ENCODE measurements at regions not wholly inside any gene's neighbourhood (a gene's known extent, or its start where the extent isn't known, plus 50 kb on each side); places are given as distances from the start of the nearest gene placed in this dataset.

DNA sequence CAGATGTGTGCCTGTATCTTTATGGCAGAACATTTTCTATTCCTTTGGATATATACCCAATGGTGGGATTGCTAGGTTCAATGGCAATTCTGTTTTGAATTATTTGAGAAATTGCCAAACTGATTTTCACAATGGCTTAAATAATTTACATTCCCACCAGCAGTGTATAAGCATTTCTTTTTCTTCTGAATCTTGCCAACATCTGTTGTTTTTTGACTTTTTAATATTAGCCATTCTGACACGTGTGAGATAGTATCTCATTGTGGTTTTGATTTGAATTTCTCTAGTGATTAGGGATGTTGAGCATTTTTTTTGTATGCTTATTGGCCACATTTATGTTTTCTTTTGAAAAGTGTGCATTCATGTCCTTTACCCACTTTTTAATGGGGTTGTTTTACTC lies 864.3 kb upstream of the ADAMTS5 start:
- TF ChIP-seq POLR2A (IDR thresholded peaks at IDR 0.05): no peak
- TF ChIP-seq, protein P1, sequence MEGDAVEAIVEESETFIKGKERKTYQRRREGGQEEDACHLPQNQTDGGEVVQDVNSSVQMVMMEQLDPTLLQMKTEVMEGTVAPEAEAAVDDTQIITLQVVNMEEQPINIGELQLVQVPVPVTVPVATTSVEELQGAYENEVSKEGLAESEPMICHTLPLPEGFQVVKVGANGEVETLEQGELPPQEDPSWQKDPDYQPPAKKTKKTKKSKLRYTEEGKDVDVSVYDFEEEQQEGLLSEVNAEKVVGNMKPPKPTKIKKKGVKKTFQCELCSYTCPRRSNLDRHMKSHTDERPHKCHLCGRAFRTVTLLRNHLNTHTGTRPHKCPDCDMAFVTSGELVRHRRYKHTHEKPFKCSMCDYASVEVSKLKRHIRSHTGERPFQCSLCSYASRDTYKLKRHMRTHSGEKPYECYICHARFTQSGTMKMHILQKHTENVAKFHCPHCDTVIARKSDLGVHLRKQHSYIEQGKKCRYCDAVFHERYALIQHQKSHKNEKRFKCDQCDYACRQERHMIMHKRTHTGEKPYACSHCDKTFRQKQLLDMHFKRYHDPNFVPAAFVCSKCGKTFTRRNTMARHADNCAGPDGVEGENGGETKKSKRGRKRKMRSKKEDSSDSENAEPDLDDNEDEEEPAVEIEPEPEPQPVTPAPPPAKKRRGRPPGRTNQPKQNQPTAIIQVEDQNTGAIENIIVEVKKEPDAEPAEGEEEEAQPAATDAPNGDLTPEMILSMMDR (IDR thresholded peaks at IDR 0.05): no peak
- TF ChIP-seq POLR2AphosphoS5 (IDR thresholded peaks at IDR 0.05): no peak

Measured in suprapubic skin (tissue), 4 donors.